ENCODE measurements at regions not wholly inside any gene's neighbourhood (a gene's known extent, or its start where the extent isn't known, plus 50 kb on each side); places are given as distances from the start of the nearest gene placed in this dataset.

- no peak for TF ChIP-seq EZH2phosphoT487 (IDR thresholded peaks at IDR 0.05; ENCODE audit: insufficient read depth, low read depth)
- no peak for TF ChIP-seq EZH2 (IDR thresholded peaks at IDR 0.05; ENCODE audit: insufficient read depth, poor library complexity, severe bottlenecking)
These were observed 156.9 kb upstream of the SOX4 start for GRCh38 chr6:21436625-21437024.

Data from GM23248 (cell line).